GM12892 (cell line): ENCODE measurements at regions not wholly inside any gene's neighbourhood (a gene's known extent, or its start where the extent isn't known, plus 50 kb on each side); places are given as distances from the start of the nearest gene placed in this dataset.
"Not testable (repeated sequence)": the region's sequence is repeated elsewhere in the genome, so short reads cannot be mapped to it uniquely, and the experiment has no call there.

Source experiments
- DNase-seq: peaks from one replicate; pipeline ENCODE4 v3.0.0; 2011; ENCODE audit not compliant: insufficient read length
- FAIRE-seq: peaks from 2 replicates; lab custom pipeline; 2011; peaks lifted over from hg19 to GRCh38; lab: Jason Lieb, UNC
- POLR2A ChIP-seq: IDR thresholded peaks from 2 replicates; pipeline ENCODE4 v1.6.1; 2011; ENCODE audit warnings: low read depth, low read length, control low read depth
- POLR2AphosphoS5 ChIP-seq: IDR thresholded peaks from 2 replicates; pipeline ENCODE4 v1.6.1; 2011; ENCODE audit warnings: low read depth, low read length, control low read depth
- TAF1 ChIP-seq: IDR thresholded peaks from 2 replicates; pipeline ENCODE4 v1.6.1; 2011; ENCODE audit warnings: low read depth, mild to moderate bottlenecking, control low read depth, low read length, borderline replicate concordance

DNA sequence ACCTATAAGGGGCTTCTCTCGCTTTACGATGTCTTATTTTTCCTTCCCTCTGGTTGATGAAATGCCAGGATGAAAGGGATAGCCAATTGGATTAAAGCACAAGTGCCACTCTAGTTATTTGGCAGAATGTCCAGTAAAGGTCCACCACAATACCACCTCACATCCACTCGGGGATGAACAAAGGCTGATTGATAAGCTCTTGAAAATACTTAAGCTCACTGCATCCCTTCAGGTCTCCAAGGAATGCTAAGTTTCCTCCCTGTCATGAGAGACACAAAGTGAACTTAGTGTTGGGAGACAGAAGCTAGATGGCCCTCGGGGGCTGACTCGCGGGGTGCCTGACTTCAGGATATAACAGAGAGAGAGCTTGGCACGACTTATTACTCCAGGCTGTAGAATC is 185.9 kb upstream of the ZNF644 start:
- not testable (repeated sequence) for FAIRE-seq, DNase-seq

DNA sequence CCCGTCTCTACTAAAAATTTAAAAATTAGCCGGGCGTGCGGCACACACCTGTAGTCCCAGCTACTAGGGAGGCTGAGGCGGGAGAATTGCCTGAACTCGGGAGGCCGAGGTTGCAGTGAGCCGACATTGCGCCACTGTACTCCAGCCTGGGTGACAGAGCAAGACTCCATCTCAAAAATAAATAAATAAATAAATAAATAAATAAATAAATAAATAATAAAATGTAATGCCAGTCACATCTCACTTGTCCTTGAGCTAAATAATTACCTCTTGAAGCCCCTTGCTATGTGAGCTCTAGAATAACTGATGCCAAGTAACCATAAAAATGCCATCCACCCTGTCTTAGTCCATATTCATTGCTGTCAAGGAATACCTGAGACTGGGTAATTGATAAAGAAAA is 182.3 kb upstream of the ZNF644 start:
- not testable (repeated sequence) for FAIRE-seq, DNase-seq

DNA sequence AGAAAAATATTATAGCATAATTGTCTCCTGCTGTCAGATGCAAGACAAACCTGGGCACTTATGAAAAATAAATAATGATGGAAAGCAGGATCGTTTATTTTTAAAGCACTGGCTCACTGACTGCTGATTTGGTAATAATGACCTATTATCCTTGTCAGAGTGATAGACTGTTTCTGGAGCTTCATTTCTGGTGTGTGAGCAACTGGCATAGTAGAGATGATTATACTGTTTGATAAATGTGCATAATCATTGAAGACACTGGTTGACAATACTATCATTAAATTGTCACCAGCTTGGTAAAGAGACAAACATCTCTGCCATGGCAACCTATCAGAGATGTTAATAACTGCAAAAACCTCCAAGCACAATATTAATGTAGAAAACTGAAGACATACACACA is 179.9 kb upstream of the ZNF644 start:
- no peak for DNase-seq
- TF ChIP-seq TAF1 (no peak), POLR2AphosphoS5 (no peak), POLR2A (no peak)
- no peak for FAIRE-seq

DNA sequence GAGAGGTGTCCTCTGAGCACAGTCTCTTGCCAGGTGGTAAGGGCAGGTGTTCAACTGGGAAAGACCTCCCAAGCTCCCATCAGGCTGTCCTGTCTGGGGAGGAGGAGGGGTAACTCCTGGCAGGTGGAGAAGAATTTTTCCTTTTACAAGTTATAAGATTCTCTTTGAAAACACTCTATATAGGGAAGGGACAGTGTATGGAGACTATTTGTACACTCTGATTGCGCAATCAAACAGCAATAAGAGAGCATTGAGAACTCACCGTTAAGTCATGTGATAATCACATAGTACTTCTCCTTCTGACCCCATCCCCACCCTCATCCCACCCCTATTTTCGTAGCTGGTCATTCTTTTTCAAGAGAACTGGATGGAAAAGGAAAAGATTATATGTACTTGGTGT is 179.3 kb upstream of the ZNF644 start:
- DNase-seq: no peak
- no peak for FAIRE-seq
- no peak for TF ChIP-seq POLR2AphosphoS5
- no peak for TF ChIP-seq POLR2A
- no peak for TF ChIP-seq TAF1

DNA sequence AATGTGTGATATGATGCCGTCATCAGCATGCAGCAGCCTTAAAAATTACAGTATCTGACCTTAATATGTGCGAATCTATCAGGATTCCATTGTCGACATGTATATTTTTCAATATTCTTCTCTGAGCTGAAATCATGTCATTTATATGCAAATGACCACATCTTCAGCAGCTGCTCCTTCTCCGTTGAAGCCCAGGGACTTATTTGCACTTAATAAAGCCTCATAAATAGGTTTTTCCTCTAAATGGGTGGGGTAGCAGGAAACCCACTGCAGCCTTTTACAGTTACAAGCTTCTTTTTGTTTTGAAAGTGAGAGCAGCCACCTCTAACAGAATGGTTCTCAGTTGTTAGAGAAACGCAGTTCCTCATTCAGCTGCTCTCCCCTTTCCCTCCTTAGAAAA is 178.8 kb upstream of the ZNF644 start:
- DNase-seq: no peak
- TF ChIP-seq TAF1 (no peak), POLR2AphosphoS5 (no peak), POLR2A (no peak)
- no peak for FAIRE-seq

DNA sequence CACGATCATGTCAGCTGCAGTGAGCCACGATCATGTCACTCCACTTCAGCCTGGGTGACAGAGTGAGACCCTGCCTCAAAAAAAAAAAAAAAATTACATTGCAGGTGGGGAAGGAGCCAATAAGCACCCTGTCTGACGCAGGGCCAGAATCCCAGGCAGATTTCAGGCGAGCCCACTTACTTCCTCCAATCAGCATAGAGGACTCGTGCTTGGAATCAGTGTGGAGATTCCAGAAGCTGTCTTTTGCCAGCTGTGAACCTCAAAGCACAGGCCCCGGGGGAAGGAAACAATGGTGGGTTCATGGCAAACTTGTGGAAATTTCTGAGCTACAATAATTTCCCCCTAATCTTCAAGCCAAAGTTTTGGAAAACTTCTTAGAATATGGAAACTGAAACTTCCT is 178.2 kb upstream of the ZNF644 start:
- no peak for FAIRE-seq
- DNase-seq: no peak
- TF ChIP-seq POLR2A (no peak), TAF1 (no peak)

DNA sequence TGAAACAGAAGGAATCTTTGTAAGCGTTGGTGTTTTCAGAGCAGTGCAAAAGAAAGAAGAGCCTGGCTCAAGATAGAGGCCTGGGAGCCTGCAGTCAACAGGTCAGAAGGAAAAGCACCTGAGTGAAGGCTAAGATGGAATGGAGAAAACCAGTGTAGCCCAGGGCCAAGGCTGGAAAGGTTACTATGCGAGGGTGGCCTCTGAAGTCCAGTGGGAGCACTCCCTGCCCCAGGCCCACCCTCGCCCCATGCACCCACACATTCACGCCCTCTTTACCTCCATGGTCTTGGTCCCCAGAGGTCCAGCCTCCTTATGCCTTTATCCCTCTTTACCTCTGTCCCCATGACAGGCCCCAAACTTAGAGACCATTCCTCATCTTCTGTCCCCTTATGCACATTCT is 169.2 kb upstream of the ZNF644 start:
- FAIRE-seq: no peak
- no peak for DNase-seq
- no peak for TF ChIP-seq TAF1
- TF ChIP-seq POLR2AphosphoS5: no peak
- no peak for TF ChIP-seq POLR2A

DNA sequence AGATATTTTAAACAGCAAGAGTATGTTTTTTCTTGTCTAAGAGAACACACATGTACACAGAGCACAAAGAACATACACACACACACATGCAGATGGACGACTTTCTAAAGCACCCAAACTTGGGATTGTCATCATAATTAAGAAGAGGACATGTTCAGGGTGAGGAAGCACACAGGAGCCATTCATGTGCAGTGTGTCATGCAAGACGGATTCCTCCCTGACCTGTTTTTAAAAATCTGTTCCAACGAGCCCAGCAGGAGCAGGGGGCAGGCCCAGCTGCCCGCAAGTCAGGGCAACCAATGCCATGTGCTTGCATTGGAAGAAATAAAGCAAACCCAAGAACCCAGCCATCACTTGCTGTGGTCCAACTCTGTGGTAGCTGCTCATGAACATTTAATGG is 167.3 kb upstream of the ZNF644 start:
- no peak for FAIRE-seq

DNA sequence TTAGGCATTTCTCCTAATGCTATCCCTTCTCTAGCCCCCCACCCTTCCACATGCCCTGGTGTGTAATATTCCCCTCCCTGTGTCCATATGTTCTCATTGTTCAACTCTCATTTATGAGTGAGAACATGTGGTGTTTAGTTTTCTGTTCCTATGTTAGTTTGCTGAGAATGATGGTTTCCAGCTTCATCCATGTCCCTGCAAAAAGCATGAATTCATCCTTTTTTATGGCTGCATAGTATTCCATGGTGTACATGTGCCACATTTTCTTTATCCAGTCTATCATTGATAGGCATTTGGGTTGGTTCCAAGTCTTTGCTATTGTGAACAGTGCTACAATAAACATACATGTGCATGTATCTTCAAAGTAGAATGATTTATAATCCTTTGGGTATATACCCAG is 161.0 kb upstream of the ZNF644 start:
- FAIRE-seq, DNase-seq: not testable (repeated sequence)

More for the DNA sequence above, 167.3 kb upstream of the ZNF644 start:
- DNase-seq: no peak
- TF ChIP-seq POLR2AphosphoS5: no peak
- TF ChIP-seq POLR2A: no peak
- no peak for TF ChIP-seq TAF1

DNA sequence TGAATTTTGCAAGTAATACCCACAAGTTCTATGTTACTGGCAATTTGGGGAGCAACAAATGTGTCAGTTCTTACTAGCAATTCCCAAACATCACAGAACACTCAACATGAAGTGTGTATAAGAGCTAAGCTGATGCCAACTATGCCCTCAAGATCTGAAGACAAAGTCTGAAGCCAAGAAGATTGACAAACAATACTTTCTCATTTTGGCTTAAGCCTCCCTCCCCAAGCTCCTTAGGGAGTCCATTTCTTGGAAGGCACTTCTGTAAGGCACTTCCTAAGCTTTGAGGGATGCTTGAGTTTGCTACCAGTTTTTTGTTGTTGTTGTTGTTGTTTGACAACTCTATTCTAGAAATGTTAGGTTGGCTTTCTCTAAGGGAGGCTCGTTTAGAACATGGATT is 154.4 kb upstream of the ZNF644 start:
- TF ChIP-seq TAF1 (no peak), POLR2AphosphoS5 (no peak), POLR2A (no peak)

DNA sequence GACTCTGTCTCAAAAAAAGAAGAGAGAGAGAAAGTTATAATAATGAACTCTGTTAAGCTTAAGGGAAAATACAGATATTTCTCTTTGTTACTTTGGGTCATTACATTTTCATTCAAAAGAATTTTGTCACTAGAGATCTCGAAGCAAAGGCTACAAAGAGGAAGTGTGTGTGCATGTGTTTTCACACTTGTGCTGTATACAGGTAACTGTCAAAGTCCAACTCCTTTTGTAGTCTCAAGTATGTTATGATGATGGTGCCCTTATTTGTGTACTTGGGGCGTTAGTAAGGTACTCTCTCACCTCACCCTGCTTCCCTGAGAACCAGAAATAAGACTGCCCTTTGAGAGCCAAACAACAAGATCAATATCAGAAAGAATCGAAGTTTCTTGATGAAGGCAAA is 152.9 kb upstream of the ZNF644 start:
- FAIRE-seq: no peak
- DNase-seq: no peak
- TF ChIP-seq POLR2A (no peak), TAF1 (no peak), POLR2AphosphoS5 (no peak)

More for the DNA sequence above, 154.4 kb upstream of the ZNF644 start:
- DNase-seq (no peak), FAIRE-seq (no peak)

DNA sequence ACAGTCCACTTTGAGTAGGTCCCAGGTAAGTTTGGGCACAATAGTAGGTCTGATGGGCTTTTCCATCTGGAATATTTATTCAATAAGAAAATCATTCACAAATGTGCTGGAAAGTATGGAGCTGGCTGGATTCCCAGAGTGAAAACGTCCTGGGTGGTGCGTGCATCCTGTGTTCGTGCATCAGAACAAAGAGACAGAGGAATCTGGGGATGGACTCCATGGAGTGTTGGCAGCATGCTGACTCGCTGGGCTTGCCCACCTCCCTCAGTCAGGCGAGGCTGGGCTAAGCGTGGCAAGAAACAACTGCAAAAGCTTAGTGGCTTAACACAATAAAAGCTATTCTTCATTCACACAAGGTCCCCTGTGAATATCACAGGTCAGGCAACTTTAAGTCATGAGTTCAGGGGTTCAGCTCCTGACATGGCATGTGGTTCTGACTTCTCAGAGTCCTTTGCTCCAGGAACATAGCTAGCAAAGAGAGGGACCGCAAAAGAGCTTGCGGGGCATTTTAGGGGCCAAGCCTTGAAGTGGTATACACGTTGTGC is 151.6 kb upstream of the ZNF644 start:
- TF ChIP-seq TAF1: no peak
- TF ChIP-seq POLR2A: no peak
- TF ChIP-seq POLR2AphosphoS5: no peak
- FAIRE-seq: no peak

DNA sequence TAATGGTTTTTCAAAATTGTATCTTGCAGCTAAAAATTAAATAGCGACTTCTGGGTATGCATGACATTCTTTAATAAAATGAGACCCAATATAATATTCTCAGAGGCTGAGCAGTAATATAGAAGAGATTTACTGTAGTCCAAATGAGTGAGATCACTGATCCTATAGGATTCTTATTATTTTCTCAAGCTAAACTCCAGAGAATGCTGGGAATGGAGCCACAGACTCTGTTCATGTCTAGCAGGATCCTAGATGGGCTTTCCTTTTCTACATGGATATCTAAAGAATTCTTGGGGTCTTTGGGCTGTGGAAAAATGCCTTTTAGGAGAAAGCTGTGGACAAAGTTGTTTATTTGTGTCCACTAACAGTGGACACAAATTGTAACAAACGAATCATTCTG is 150.7 kb upstream of the ZNF644 start:
- DNase-seq (no peak), FAIRE-seq (no peak)
- TF ChIP-seq TAF1: no peak
- TF ChIP-seq POLR2A: no peak
- no peak for TF ChIP-seq POLR2AphosphoS5

More for the DNA sequence above, 151.6 kb upstream of the ZNF644 start:
- no peak for DNase-seq

DNA sequence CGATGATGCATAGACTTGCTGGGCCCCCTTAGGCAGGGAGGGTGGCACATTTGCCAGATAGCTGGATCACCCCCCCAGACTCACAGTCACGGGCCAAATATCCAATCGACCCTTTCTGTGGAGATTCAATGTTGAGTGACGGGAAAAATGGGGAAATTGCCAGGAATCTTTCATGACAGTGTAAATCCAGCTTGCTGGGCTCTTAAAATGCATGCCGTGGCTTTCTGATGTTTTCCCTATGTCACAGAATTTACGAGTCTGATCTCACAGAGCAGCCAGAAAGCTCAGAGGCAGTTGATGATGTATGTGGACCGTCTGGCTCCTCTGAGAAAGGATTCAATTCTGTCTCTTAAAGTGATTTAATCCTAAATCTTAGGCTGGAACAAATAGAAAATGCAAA is 150.1 kb upstream of the ZNF644 start:
- no peak for FAIRE-seq
- no peak for DNase-seq
- TF ChIP-seq POLR2A (no peak), POLR2AphosphoS5 (no peak), TAF1 (no peak)
